GM21526 (cell line): ENCODE measurements at regions not wholly inside any gene's neighbourhood (a gene's known extent, or its start where the extent isn't known, plus 50 kb on each side); places are given as distances from the start of the nearest gene placed in this dataset.

Experiments
- ATAC-seq: cut with Tn5 transposase; IDR thresholded peaks from one replicate; pipeline ENCODE4 v1.9.1; 2021; ENCODE audit warnings: moderate library complexity; ENCODE audit not compliant: unreplicated experiment, low FRiP score

DNA sequence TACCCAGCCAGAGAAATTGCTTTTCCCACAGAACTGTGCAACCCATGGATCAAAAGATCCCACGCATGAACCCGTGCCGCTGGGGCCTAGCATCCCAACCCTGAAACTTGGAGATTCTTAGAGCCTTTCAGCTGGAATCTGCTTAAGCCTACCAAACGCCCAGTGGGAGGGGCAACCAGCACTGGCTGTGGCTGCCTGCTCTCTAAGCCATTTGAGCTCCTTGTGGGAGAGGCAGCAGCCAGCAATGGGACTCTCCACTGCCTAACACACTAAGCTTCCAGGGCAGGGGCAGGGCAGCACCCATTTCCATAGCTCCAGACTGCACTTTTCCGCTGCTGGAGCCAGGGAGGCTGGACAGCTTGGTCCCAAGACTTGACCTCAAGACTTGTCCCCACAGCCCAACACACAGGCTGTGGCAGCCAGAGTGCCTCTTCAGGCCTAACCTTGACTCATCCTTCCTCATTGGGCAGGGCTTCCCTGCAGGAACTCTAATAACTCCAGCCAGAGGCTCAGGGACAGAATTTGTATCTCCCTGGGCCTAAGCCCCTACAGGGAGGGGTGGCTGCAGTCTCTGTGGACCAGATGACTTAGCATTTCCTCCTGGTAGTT is 437.4 kb downstream of the MTRR start:
- ATAC-seq: no peak

DNA sequence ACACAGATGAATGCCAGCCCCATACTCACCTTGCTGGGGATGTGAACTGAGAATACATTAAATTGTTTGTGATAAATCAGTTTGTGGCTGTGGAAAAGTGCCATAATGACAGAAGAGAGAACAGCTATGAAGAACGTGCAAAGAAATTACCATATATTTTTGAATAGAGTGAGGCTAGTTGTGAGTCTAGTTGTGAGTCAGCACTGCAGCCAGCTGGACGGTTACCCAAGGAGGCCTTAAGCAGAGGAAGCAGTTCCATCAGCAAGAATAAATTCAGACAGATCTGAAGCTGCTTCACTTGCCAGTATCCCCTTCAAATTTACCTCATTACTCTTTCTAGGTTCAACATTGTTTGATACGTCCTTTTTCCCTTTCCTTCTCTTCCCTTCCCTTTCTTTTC is 446.0 kb downstream of the MTRR start:
- no peak for ATAC-seq

DNA sequence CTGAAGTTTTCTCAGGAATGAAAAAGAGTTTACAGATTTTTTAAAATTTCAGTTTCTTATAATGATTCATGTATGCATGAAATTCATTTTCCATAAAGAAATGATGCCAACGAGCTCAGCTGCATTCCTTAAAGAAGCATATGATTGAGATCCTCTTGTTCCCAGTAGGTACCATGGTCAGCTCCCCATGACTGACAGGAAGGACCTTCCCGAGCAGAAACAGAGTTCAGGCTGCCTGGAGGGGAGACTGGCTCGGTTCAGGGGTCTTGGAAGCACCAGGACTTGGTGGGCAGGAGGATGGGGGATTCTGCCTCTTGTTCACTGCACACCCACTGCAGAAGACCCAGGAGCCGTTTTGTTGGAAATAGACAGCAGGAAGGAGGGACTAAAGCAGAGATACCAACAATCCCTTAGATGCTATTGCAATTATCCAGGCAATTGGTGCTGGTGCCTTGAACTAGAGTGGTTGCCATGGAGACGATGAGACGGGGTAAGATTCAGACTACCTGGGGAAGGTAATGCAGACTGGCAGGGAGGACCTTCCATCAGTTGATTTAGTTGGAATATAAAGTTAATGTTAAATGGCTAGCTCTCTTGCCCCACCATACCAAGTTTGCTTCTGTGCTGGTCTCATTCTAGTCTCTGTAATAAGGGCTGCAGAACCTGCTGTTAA is 447.8 kb downstream of the MTRR start:
- ATAC-seq: no peak

DNA sequence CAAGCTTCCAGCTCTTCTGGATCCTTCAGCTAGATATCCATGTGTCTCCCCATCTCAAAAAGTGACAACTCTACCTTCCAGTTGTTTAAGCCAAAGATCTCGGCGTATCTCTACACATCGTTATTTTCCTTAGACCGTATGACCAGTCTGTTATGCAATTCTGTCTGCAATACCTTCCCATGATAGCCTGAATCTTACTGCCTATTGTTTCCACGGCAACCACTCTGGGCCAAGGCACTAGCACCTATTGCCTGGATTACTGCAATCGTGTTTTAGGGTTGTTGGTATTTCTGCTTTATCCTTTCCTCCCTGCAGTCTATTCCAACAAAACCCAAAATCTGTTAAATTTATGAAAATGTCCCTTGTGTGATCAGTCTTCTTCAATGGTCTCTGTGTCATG is 448.4 kb downstream of the MTRR start:
- no peak for ATAC-seq

GRCh38 chr5:8320244-8320643 is 451.3 kb downstream of the MTRR start:
- no peak for ATAC-seq

- ATAC-seq: no peak
These were observed 452.3 kb downstream of the MTRR start for GRCh38 chr5:8321272-8321671.

GRCh38 chr5:8322484-8322883 is 453.5 kb downstream of the MTRR start:
- no peak for ATAC-seq

- ATAC-seq: no peak
These were observed 458.1 kb downstream of the MTRR start for GRCh38 chr5:8327016-8327415.

DNA sequence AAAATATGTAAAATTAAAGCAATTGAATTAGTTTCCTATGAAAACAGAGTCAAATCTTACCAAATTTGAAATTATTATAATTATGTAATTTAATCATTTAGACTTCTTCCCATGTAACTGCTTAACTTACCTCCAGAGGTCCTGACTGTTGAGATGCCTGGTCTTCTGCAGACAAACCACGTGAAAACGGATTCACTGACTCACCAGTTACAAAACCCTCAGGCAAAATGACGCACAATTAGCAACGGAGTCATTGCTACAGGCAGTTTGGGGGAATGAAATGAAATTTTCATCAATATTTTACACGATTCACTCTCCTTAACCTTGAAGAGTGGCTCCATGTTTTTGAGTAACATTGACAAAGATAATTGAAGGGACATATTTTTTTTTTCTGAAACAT is 460.8 kb downstream of the MTRR start:
- no peak for ATAC-seq

DNA sequence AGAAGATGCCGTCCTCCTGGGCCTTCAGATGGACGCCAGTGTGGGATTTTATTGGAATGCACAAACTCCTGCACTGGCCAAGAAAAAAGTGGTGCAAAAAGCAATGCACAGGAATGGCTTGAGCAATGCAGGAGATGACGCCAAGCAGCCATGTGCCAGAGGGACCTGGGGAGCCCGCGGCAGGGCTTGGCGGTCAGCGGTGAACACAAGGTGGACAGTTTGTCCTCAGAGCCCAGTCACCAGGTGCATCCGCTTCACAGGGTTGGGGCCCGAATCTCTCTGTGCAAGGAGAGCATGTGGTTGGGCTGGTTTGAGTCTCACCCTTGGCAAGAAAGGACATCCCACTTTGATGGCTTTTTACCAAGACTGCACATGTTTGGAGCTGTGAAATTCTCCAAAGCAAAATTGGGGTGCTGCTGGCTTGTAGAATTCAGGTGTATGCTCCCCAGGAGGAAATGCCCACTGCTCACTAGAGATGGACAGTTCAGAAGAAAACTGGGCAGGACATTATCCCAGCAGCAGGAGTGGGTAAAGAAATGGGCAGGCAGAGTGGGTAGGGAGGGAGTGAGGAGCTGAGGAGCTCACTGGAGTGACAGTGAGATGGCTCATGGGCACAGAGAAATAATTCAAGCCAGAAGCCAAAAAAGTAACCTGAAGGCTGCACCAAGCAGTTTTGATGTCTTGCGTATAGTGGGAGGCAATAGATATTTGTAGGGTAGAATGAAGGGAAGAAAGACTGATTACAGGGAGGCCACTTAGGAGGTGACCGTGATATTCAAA is 463.9 kb downstream of the MTRR start:
- ATAC-seq: no peak

DNA sequence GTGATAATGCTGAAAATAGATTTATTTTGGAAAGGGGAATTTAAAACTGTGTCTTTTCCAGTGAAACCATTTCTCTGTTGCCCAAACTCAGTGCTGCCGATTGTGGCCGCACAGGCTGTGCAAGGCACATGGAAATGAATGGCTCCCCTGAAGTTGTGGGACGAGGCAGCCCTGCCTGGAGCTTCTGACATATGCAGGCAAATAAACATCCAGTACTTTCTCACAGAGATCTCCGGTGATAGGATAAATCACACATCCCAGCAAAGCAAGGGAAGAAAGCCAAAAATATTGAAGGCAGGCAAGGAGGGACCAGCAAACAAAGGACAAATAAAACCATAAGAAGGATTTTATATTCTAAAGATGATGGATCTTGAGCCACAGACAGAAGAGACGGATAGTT is 464.5 kb downstream of the MTRR start:
- ATAC-seq: no peak

DNA sequence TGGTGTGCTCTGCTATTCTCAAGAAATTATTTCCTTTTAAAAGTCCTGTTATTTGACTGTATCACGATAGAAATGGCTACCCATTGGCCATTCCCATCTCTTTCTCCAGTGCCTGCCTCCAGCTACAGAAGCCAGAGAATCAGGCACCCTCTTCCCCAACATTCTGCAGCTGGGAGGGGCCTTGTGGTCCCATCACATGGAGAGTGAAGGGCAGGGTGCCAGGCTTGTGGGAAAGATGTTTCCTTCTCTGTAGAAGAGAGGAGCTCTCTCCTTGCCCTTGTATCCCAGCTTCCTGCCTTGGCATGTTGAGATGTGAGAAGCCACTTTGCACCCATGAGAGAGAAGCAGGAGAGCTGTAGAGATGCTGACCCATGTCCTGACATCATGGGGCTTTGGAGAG is 465.0 kb downstream of the MTRR start:
- no peak for ATAC-seq

DNA sequence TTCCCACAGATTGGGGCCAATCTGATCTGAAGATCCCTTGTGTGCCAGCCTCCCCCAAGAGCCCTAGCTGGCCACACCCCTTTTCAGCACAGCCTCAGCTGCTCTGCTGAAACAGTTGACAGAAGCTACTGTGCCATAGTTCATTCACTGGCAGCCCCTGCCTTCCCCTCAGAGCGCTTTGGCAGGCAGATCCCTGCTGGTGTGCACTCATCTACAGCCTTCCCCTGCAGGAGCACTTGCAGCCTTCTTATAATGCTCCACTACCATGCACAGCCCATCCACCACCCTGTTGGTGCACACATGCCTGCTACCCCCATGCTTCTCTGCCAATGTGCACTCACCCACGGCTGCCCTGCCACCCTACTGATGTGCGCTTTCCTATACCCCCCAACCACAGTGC is 471.3 kb downstream of the MTRR start:
- ATAC-seq: no peak

DNA sequence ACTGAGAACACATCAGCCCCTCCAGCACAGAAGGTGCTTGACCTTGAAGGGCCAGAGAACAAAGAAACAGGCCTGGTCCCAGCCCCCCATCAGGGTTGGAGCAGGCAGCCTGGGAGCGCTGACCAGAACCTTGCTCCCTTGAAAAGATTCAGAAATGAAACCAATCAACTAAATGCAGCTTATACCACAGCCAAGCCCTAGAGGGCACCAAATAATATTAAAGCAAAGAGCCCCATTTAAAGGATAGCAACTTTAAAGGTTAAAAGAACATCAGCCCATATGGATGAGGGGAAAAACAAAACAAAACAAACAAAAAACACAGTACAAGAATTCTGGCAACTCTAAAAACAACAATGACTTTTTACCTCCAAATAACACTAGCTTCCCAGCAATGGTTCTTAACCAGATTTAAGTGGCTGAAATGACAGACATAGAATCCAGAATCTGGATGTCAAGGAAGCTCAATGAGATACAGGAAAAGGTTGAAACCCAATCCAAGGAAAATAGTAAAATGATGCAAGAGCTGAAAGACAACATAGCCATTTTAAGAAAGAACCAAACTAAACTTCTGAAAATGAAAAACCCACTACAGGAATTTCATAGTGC is 471.9 kb downstream of the MTRR start:
- ATAC-seq: no peak

DNA sequence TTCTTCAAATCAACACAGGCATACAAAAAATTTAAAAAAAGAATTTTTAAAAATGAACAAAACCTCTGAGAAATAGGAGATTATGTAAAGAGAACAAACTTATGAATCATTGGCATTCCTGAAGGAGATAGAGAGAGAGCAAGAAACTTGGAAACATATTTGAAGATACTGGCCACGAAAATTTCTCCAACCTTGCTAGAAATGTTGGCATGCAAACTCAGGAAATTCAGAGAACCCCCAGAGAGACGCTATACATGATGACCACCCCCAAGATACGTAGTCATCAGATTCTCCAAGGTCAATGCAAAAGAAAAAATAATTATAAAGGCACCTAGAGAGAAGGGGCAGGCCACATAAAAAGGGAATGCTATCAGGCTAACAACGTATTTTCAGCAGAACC is 472.5 kb downstream of the MTRR start:
- ATAC-seq: no peak

GRCh38 chr5:8347984-8348383 is 479.0 kb downstream of the MTRR start:
- no peak for ATAC-seq

GRCh38 chr5:8349855-8350254 is 480.9 kb downstream of the MTRR start:
- peak; percentile 81 for ATAC-seq

GRCh38 chr5:8350644-8351339 is 481.8 kb downstream of the MTRR start:
- no peak for ATAC-seq

DNA sequence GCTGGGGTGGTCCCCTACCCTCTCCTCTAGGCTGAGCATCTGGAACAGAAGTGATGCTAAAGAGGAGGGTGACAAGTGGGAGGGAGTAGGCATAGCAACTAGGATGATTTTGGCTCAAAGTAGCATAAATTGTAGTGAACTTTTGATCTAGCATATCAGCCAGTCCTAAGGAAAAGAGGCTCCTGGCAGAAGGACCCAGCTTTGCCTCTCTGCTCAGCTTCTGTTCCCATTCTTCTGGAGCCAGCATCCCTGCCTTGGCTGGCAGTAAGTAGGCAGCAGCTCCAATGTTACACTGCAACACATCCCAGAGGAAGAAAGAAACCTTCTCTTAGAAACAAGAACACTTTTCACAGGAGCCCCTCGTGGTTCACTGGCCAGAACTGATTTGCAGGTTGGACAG is 487.0 kb downstream of the MTRR start:
- no peak for ATAC-seq

DNA sequence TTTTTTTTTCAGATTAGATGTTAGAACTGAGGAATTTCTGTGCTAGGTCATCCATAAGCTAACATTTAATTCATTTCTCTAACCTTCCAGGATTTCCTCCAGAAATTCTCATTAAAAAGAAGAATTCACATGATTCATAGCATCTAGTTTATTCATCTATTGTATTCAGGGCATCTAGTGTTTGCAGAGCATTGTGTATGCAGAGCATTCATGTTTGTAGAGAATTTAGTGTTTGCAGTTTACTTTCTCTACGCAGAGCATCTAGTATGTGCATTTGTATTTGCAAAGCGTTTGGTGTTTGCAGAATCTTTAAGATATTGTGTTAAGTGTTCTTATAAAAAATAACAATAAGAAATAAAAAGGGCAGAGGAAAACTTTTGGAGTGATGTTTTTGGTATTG is 491.1 kb downstream of the MTRR start:
- ATAC-seq: no peak

DNA sequence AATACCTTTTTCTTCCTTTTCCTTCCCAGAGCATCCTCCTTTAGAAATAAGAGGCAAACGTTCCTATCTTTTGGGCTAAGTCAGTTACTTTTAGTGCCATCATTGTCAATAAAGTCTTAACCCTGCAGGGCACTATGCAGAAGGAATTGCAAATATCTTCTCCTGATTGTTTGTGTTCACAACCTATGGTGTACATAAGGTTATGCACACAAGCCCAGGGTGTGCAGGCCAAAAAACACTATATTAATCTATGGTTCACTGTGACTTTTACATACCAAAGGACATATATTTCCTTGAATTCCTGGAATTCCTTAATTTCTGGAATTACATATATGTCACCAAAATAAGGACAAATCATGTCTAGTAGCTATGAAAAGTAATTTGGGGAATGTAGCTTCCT is 493.5 kb downstream of the MTRR start:
- no peak for ATAC-seq
